Liver (tissue), 8 donors: ENCODE measurements at regions not wholly inside any gene's neighbourhood (a gene's known extent, or its start where the extent isn't known, plus 50 kb on each side); places are given as distances from the start of the nearest gene placed in this dataset.

Source experiments
- DNase-seq: peaks from one replicate; pipeline ENCODE4 v3.0.0-alpha.2; 2017; ENCODE audit warnings: low spot score
- H3K27ac ChIP-seq, 2 donors: one replicate each; pipeline ENCODE4 v1.7.0; 2013; ENCODE audit warnings: inconsistent platforms in 2 of 2, low read length in 2 of 2, control low read depth in 1 of 2, low read depth in 1 of 2, mild to moderate bottlenecking in 1 of 2
- H3K27me3 ChIP-seq, 4 donors: one replicate each; pipeline versions ENCODE4 v1.6.1 to v1.7.0; 2013; ENCODE audit warnings: low read length in 3 of 4, inconsistent platforms in 1 of 4, mild to moderate bottlenecking in 1 of 4, moderate library complexity in 1 of 4; ENCODE audit not compliant: control insufficient read depth in 4 of 4, insufficient read depth in 4 of 4
- H3K36me3 ChIP-seq, 4 donors: one replicate each; pipeline versions ENCODE4 v1.6.1 to v1.7.0; 2013; ENCODE audit warnings: low read length in 3 of 4, mild to moderate bottlenecking in 3 of 4, low read depth in 1 of 4, moderate library complexity in 1 of 4; ENCODE audit not compliant: control insufficient read depth in 4 of 4, insufficient read depth in 3 of 4
- H3K4me1 ChIP-seq, 4 donors: one replicate each; pipeline versions ENCODE4 v1.6.1 to v1.7.0; 2013; ENCODE audit warnings: low read length in 3 of 4, mild to moderate bottlenecking in 3 of 4, moderate library complexity in 1 of 4; ENCODE audit not compliant: control insufficient read depth in 4 of 4, insufficient read depth in 4 of 4
- H3K4me3 ChIP-seq, 3 donors: one replicate each; pipeline versions ENCODE4 v1.6.1 to v1.7.0; 2013; ENCODE audit warnings: low read length in 3 of 3, control low read depth in 1 of 3, low read depth in 1 of 3, mild to moderate bottlenecking in 1 of 3
- H3K9ac ChIP-seq, 2 donors: one replicate each; pipeline ENCODE4 v1.7.0; 2013; ENCODE audit warnings: low read length in 2 of 2, mild to moderate bottlenecking in 2 of 2, moderate library complexity in 2 of 2, control low read depth in 1 of 2, low read depth in 1 of 2
- H3K9me3 ChIP-seq, 4 donors: one replicate each; pipeline versions ENCODE4 v1.6.1 to v1.7.0; 2013; ENCODE audit warnings: low read length in 3 of 4; ENCODE audit not compliant: control insufficient read depth in 4 of 4
- EGR1 ChIP-seq, 2 donors: IDR thresholded peaks; 2 replicates each; pipeline ENCODE4 v1.6.1; 2016 to 2018; ENCODE audit warnings: antibody characterized with exemption in 2 of 2, low read depth in 2 of 2
- FOXA1 ChIP-seq: IDR thresholded peaks from 2 replicates; pipeline ENCODE4 v1.6.1; 2016; ENCODE audit warnings: antibody characterized with exemption
- FOXA2 ChIP-seq: IDR thresholded peaks from 2 replicates; pipeline ENCODE4 v1.6.1; 2016; ENCODE audit warnings: antibody characterized with exemption
- GABPA ChIP-seq, 2 donors: IDR thresholded peaks in 1 of 2; conservative IDR thresholded peaks in 1 of 2; 2 replicates each; pipeline ENCODE4 v1.6.1; 2016; ENCODE audit warnings: antibody characterized with exemption in 2 of 2, mild to moderate bottlenecking in 1 of 2, moderate library complexity in 1 of 2
- HNF4G ChIP-seq: IDR thresholded peaks from 2 replicates; pipeline ENCODE4 v1.6.1; 2016; ENCODE audit warnings: antibody characterized with exemption
- JUND ChIP-seq, 2 donors: IDR thresholded peaks; 2 replicates each; pipeline ENCODE4 v1.6.1; 2016; ENCODE audit warnings: antibody characterized with exemption in 2 of 2
- MAX ChIP-seq: IDR thresholded peaks from 2 replicates; pipeline ENCODE4 v1.6.1; 2016; ENCODE audit warnings: antibody characterized with exemption
- NR2F2 ChIP-seq: IDR thresholded peaks from 2 replicates; pipeline ENCODE4 v1.6.1; 2016; ENCODE audit warnings: antibody characterized with exemption
- RAD21 ChIP-seq, 2 donors: IDR thresholded peaks; 2 replicates each; pipeline ENCODE4 v1.6.1; 2016; ENCODE audit warnings: antibody characterized with exemption in 2 of 2, mild to moderate bottlenecking in 2 of 2
- RXRA ChIP-seq, 2 donors: IDR thresholded peaks; 2 replicates each; pipeline ENCODE4 v1.6.1; 2017 to 2018; ENCODE audit warnings: antibody characterized with exemption in 2 of 2, mild to moderate bottlenecking in 1 of 2
- SP1 ChIP-seq: IDR thresholded peaks from 2 replicates; pipeline ENCODE4 v1.6.1; 2018; ENCODE audit warnings: antibody characterized with exemption, mild to moderate bottlenecking
- TAF1 ChIP-seq: conservative IDR thresholded peaks from 2 replicates; pipeline ENCODE4 v1.6.1; 2016; ENCODE audit warnings: antibody characterized with exemption, mild to moderate bottlenecking
- YY1 ChIP-seq: IDR thresholded peaks from 2 replicates; pipeline ENCODE4 v1.6.1; 2016; ENCODE audit warnings: antibody characterized with exemption, mild to moderate bottlenecking
- ZBTB33 ChIP-seq: IDR thresholded peaks from 2 replicates; pipeline ENCODE4 v1.6.1; 2016; ENCODE audit warnings: antibody characterized with exemption
- WGBS: extraction: QIAGEN DNeasy Blood & Tissue Kit; methylation state at CpG from one replicate; pipeline ENCODE4 v1.1.7; 2013; 5-methylcytosine and 5-hydroxymethylcytosine counted together
- TF ChIP-seq, protein P1 (sequence below): IDR thresholded peaks from 2 replicates; pipeline ENCODE4 v1.6.1; 2016; ENCODE audit warnings: antibody characterized with exemption, mild to moderate bottlenecking
- TF ChIP-seq, protein P2 (sequence below): fragments of 150-350 bp; IDR thresholded peaks from 2 replicates; pipeline ENCODE4 v1.5.1; 2017; ENCODE audit warnings: improper control_type of control experiment, low read depth, low read length; ENCODE audit not compliant: missing input control
- TF ChIP-seq, protein P3 (sequence below): IDR thresholded peaks from 2 replicates; pipeline ENCODE4 v1.6.1; 2016; ENCODE audit warnings: antibody characterized with exemption
- donor health status: healthy.
- donor health status: healthy.
- donor health status: healthy.
- donor health status: healthy.
- donor health status: healthy.

DNA sequence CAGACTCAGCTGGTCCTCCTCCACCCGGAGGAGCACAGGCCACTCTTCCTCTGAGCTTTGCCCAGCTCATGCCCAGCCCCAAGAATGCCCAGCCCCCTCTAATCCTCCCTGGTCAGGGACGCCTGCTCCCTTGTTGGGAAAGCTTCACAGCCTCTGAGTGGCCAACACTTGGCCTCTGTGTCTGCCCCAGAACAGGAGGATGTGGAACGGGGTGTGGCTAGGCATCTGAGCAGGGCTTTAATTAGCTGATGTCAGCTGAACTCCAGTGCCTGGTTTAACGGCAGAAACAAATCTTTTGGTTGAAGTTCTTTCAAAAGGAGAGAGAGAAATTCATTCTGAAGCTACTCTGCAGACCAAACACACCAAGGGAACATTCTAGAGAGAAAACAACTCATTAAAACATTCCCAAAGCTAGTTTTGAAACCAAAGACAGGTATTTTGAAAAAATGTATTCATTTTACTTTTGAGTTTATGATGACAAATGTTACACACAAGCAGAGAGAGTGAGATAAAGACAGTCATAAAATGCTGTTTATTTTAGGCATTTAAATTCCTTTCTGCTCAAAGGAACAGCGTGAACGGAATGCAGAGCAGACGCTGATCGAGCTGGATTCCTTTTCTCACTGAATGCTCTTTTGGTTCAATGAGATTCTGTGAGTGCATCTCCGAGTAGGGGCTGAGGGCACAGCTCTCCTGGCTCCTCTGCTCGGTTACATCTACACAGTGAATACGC, 63.8 kb downstream of the RTP5 start:
- Histone ChIP-seq H3K9me3 (no peaks in the 10 kb centered on the region), H3K36me3 (no peaks in the 10 kb centered on the region), H3K4me1 (no peaks in the 10 kb centered on the region), H3K4me3 (no peak overlapping the region), H3K27me3 (no peaks in the 10 kb centered on the region), H3K9ac (no peak overlapping the region), H3K27ac (no peak overlapping the region)
- WGBS = 70% methylated on average over 11 of the region's 11 CpGs
- no peak for DNase-seq
- TF ChIP-seq SP1 (peak; percentile 25), NR2F2 (peak; percentile 9), FOXA1 (no peak)
- TF ChIP-seq, protein P1, sequence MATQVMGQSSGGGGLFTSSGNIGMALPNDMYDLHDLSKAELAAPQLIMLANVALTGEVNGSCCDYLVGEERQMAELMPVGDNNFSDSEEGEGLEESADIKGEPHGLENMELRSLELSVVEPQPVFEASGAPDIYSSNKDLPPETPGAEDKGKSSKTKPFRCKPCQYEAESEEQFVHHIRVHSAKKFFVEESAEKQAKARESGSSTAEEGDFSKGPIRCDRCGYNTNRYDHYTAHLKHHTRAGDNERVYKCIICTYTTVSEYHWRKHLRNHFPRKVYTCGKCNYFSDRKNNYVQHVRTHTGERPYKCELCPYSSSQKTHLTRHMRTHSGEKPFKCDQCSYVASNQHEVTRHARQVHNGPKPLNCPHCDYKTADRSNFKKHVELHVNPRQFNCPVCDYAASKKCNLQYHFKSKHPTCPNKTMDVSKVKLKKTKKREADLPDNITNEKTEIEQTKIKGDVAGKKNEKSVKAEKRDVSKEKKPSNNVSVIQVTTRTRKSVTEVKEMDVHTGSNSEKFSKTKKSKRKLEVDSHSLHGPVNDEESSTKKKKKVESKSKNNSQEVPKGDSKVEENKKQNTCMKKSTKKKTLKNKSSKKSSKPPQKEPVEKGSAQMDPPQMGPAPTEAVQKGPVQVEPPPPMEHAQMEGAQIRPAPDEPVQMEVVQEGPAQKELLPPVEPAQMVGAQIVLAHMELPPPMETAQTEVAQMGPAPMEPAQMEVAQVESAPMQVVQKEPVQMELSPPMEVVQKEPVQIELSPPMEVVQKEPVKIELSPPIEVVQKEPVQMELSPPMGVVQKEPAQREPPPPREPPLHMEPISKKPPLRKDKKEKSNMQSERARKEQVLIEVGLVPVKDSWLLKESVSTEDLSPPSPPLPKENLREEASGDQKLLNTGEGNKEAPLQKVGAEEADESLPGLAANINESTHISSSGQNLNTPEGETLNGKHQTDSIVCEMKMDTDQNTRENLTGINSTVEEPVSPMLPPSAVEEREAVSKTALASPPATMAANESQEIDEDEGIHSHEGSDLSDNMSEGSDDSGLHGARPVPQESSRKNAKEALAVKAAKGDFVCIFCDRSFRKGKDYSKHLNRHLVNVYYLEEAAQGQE = no peak

DNA sequence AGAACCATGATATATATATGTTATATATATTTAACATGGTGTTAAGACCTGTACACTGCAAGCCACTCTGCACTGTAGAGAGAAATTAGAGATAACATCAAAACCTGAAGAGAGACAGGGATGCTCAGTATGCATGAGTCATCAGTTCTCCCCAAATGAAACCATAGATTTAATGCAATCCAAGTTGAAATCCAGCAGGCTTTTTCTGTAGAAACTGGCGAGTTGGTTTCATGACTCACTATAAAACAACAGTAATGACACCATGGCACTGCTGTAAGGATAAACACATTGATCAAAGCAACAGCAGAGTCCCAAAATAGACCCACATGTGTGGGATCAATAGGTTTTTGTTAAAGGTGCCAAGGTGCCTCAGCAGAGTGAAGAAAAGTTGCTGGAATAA, 65.8 kb downstream of the RTP5 start:
- no peak overlapping the region for H3K27ac ChIP-seq
- TF ChIP-seq, protein P2, sequence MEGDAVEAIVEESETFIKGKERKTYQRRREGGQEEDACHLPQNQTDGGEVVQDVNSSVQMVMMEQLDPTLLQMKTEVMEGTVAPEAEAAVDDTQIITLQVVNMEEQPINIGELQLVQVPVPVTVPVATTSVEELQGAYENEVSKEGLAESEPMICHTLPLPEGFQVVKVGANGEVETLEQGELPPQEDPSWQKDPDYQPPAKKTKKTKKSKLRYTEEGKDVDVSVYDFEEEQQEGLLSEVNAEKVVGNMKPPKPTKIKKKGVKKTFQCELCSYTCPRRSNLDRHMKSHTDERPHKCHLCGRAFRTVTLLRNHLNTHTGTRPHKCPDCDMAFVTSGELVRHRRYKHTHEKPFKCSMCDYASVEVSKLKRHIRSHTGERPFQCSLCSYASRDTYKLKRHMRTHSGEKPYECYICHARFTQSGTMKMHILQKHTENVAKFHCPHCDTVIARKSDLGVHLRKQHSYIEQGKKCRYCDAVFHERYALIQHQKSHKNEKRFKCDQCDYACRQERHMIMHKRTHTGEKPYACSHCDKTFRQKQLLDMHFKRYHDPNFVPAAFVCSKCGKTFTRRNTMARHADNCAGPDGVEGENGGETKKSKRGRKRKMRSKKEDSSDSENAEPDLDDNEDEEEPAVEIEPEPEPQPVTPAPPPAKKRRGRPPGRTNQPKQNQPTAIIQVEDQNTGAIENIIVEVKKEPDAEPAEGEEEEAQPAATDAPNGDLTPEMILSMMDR = no peak
- no peak for TF ChIP-seq FOXA2
- no peak for TF ChIP-seq YY1
- no peak overlapping the region for H3K9ac ChIP-seq
- no peaks in the 10 kb centered on the region for H3K4me1 ChIP-seq
- DNase-seq = no peak
- no peaks in the 10 kb centered on the region for H3K9me3 ChIP-seq
- no peak overlapping the region for H3K4me3 ChIP-seq
- no peaks in the 10 kb centered on the region for H3K27me3 ChIP-seq
- WGBS = 57% methylated on average over 1 of the region's 1 CpG
- H3K36me3 ChIP-seq = no peaks in the 10 kb centered on the region

DNA sequence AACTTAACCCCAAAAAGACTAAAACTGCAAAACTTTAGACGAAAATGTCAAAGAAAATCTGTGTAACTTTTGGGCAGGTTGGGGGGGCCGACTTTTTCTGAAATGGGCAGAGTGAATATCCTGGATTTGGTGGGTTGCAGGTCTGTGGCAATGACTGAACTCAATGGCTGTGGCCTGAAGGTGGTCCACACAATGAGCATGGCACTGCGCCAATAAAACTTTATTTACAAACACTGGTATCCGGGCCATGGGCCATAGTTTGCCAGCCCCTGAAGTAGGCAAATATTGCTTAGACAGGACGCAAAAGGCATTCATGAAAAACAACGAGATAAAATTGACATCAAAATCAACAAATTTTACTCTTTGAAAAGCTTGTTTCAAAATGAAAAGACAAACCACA, 66.2 kb downstream of the RTP5 start:
- Histone ChIP-seq H3K4me3 (no peak overlapping the region), H3K27me3 (no peaks in the 10 kb centered on the region), H3K27ac (no peak overlapping the region), H3K4me1 (no peaks in the 10 kb centered on the region), H3K36me3 (no peaks in the 10 kb centered on the region), H3K9ac (no peak overlapping the region), H3K9me3 (no peaks in the 10 kb centered on the region)
- DNase-seq = no peak
- 73% methylated on average over 6 of the region's 6 CpGs for WGBS
- no peak for TF ChIP-seq EGR1 (IDR thresholded peaks at IDR 0.05; ENCODE audit: low read depth in 2 of 2)
- no peak for TF ChIP-seq MAX
- TF ChIP-seq, protein P3, sequence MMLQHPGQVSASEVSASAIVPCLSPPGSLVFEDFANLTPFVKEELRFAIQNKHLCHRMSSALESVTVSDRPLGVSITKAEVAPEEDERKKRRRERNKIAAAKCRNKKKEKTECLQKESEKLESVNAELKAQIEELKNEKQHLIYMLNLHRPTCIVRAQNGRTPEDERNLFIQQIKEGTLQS = no peak
- no peak for TF ChIP-seq GABPA (IDR thresholded peaks at IDR 0.05 in 1 of 2, conservative IDR thresholded peaks at IDR 0.05 in 1 of 2)
- TF ChIP-seq HNF4G = no peak
- no peak for TF ChIP-seq TAF1
- no peak for TF ChIP-seq RAD21 (IDR thresholded peaks at IDR 0.05)
- TF ChIP-seq, protein P1 = no peak
- TF ChIP-seq YY1 = no peak
- no peak for TF ChIP-seq ZBTB33
- no peak for TF ChIP-seq FOXA1
- TF ChIP-seq JUND (IDR thresholded peaks at IDR 0.05) = no peak
- no peak for TF ChIP-seq RXRA (IDR thresholded peaks at IDR 0.05)
- TF ChIP-seq NR2F2 = no peak
